HL-60 (cell line): ENCODE measurements at regions not wholly inside any gene's neighbourhood (a gene's known extent, or its start where the extent isn't known, plus 50 kb on each side); places are given as distances from the start of the nearest gene placed in this dataset.

ENCODE experiments used
- DNase-seq, 2 experiments: peaks; one replicate each; pipeline ENCODE4 v3.0.0-alpha.2; 2010 to 2020; ENCODE audit warnings: low read depth in 1 of 2, low spot score in 1 of 2
- H3K27ac ChIP-seq: fragments of 250-450 bp; sonication (Bioruptor Pico); replicated peaks from 2 replicates; pipeline ENCODE4 v1.5.1; 2020; ENCODE audit warnings: mild to moderate bottlenecking, moderate library complexity
- H3K27me3 ChIP-seq: fragments of 250-450 bp; sonication (Bioruptor Pico); 2 replicates; pipeline ENCODE4 v1.5.1; 2021; ENCODE audit warnings: mild to moderate bottlenecking, moderate library complexity; ENCODE audit not compliant: insufficient read depth, poor library complexity, severe bottlenecking
- H3K4me3 ChIP-seq: replicated peaks from 2 replicates; pipeline ENCODE4 v1.5.1; 2011; ENCODE audit warnings: mild to moderate bottlenecking, control low read depth, low read length; ENCODE audit not compliant: insufficient read depth
- CTCF ChIP-seq: IDR thresholded peaks from one replicate; pipeline ENCODE4 v1.5.1; 2011; ENCODE audit warnings: low read length, control low read depth, inconsistent platforms; ENCODE audit not compliant: insufficient read depth
- GABPA ChIP-seq: IDR thresholded peaks from 2 replicates; pipeline ENCODE4 v1.6.1; 2012; ENCODE audit warnings: low read depth
- POLR2AphosphoS5 ChIP-seq: IDR thresholded peaks from 2 replicates; pipeline ENCODE4 v1.6.1; 2012; ENCODE audit warnings: low read depth
- REST ChIP-seq: IDR thresholded peaks from 2 replicates; pipeline ENCODE4 v1.6.1; 2012; ENCODE audit warnings: low read depth; ENCODE audit not compliant: insufficient replicate concordance
- SPI1 ChIP-seq: IDR thresholded peaks from 2 replicates; pipeline ENCODE4 v1.6.1; 2012; ENCODE audit warnings: low read depth, mild to moderate bottlenecking, borderline replicate concordance

DNA sequence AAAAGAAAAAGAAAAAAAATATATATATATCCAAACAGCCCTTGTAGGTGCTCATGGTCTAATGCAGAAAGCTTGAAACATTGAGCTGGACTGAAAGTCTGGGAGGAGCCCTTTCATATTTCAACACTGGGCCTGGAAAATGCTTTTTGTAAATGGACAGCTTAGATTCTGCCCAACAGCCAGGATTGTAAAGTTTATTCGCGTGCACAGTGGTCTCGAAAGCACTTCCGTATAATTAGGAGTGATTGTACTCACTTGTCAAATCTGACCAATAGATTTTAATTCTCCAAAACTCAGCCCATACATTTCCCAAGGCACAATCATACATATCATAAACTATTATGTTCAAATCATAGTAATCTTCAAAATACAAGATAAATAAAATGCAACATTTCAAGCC lies 260.1 kb downstream of the COL4A1 start:
- Histone ChIP-seq H3K4me3 (no peak overlapping the region), H3K27ac (no peak overlapping the region), H3K27me3 (no peaks in the 10 kb centered on the region)
- no peak for DNase-seq
- TF ChIP-seq POLR2AphosphoS5 (no peak), CTCF (no peak), GABPA (no peak), SPI1 (no peak), REST (no peak)

DNA sequence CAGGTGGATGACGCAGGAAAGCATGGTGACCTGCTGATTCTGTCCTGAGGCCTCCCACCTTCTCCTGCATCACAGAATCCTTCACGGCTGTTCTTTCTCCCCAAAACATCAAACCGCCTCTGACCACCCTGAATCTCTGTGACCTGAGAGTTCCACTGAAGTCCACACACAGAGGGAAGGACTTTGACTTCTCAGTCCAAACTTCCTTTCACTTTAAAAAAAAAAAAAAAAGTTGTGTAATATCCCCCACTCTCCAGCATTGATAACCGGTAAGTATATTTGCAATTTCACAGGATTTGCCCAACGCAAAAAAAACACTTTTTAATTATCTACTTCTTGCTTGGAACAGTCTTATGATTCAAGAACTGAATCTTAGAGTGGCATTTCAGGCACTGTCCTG lies 259.5 kb upstream of the IRS2 start:
- no peak overlapping the region for H3K4me3 ChIP-seq
- no peak for TF ChIP-seq GABPA
- TF ChIP-seq CTCF = no peak
- no peak for TF ChIP-seq REST
- no peak for TF ChIP-seq SPI1
- no peak for TF ChIP-seq POLR2AphosphoS5
- DNase-seq = no peak
- H3K27me3 ChIP-seq = no peaks in the 10 kb centered on the region
- H3K27ac ChIP-seq = no peak overlapping the region

- DNase-seq = no peak
- TF ChIP-seq POLR2AphosphoS5 (no peak), SPI1 (no peak), CTCF (no peak), GABPA (no peak)
- no peak overlapping the region for H3K27ac ChIP-seq
- H3K4me3 ChIP-seq = no peak overlapping the region
- H3K27me3 ChIP-seq = no peaks in the 10 kb centered on the region
These were observed 258.8 kb upstream of the IRS2 start for GRCh38 chr13:110045202-110045601.

- TF ChIP-seq SPI1 (no peak), REST (no peak), CTCF (no peak), GABPA (no peak), POLR2AphosphoS5 (no peak)
- Histone ChIP-seq H3K4me3 (no peak overlapping the region), H3K27me3 (no peaks in the 10 kb centered on the region), H3K27ac (no peak overlapping the region)
- no peak for DNase-seq
These were observed 258.2 kb upstream of the IRS2 start for GRCh38 chr13:110044551-110045111.
